ENCODE measurements at regions not wholly inside any gene's neighbourhood (a gene's known extent, or its start where the extent isn't known, plus 50 kb on each side); places are given as distances from the start of the nearest gene placed in this dataset.

GRCh38 chr20:11791835-11792567 is 125.7 kb upstream of the BTBD3 start:
- no peaks in the 10 kb centered on the region for H3K4me1 ChIP-seq
- H3K9me3 ChIP-seq, result no peaks in the 10 kb centered on the region
- H3K36me3 ChIP-seq, result no peaks in the 10 kb centered on the region
- no peak overlapping the region for H3K4me3 ChIP-seq
- no peaks in the 10 kb centered on the region for H3K27me3 ChIP-seq
- intact Hi-C loops (cut with DNase I; ENCODE audit: low total_unique reads), result no loop called here
- TF ChIP-seq CTCF (IDR thresholded peaks at IDR 0.05), result no peak
- DNase-seq, result no peak
- H3K27ac ChIP-seq, result no peak overlapping the region

- H3K27ac ChIP-seq, result no peak overlapping the region
- no peak for TF ChIP-seq CTCF (IDR thresholded peaks at IDR 0.05)
Observed at GRCh38 chr20:11792568-11792953, 125.1 kb upstream of the BTBD3 start.

GRCh38 chr20:11794525-11794924 is 123.2 kb upstream of the BTBD3 start:
- TF ChIP-seq CTCF (IDR thresholded peaks at IDR 0.05), result no peak
- no peak for DNase-seq
- Histone ChIP-seq H3K9me3 (no peaks in the 10 kb centered on the region), H3K27ac (no peak overlapping the region), H3K4me1 (no peaks in the 10 kb centered on the region), H3K27me3 (no peaks in the 10 kb centered on the region), H3K4me3 (no peak overlapping the region), H3K36me3 (no peaks in the 10 kb centered on the region)
- intact Hi-C loops (cut with DNase I; ENCODE audit: low total_unique reads), result no loop called here

More at GRCh38 chr20:11792568-11792953, 125.1 kb upstream of the BTBD3 start:
- intact Hi-C loops (cut with DNase I; ENCODE audit: low total_unique reads), result no loop called here
- no peak overlapping the region for H3K4me3 ChIP-seq
- no peaks in the 10 kb centered on the region for H3K4me1 ChIP-seq
- no peaks in the 10 kb centered on the region for H3K27me3 ChIP-seq
- no peaks in the 10 kb centered on the region for H3K9me3 ChIP-seq
- H3K36me3 ChIP-seq, result no peaks in the 10 kb centered on the region
- DNase-seq, result no peak

GRCh38 chr20:11795071-11795615 is 122.5 kb upstream of the BTBD3 start:
- TF ChIP-seq CTCF (IDR thresholded peaks at IDR 0.05), result no peak
- Histone ChIP-seq H3K36me3 (no peaks in the 10 kb centered on the region), H3K27ac (no peak overlapping the region), H3K27me3 (no peaks in the 10 kb centered on the region), H3K4me1 (no peaks in the 10 kb centered on the region), H3K9me3 (no peaks in the 10 kb centered on the region), H3K4me3 (no peak overlapping the region)
- no peak for DNase-seq
- intact Hi-C loops (cut with DNase I; ENCODE audit: low total_unique reads), result no loop called here

GRCh38 chr20:11796026-11796425 is 121.7 kb upstream of the BTBD3 start:
- no peak for DNase-seq
- Histone ChIP-seq H3K36me3 (no peaks in the 10 kb centered on the region), H3K27me3 (no peaks in the 10 kb centered on the region), H3K4me1 (no peaks in the 10 kb centered on the region), H3K27ac (no peak overlapping the region), H3K9me3 (no peaks in the 10 kb centered on the region), H3K4me3 (no peak overlapping the region)
- intact Hi-C loops (cut with DNase I; ENCODE audit: low total_unique reads), result no loop called here
- no peak for TF ChIP-seq CTCF (IDR thresholded peaks at IDR 0.05)

All from tibial artery (tissue), 4 donors.